CD4-positive, CD25-positive, alpha-beta regulatory T cell (primary cell): ENCODE measurements at regions not wholly inside any gene's neighbourhood (a gene's known extent, or its start where the extent isn't known, plus 50 kb on each side); places are given as distances from the start of the nearest gene placed in this dataset.
"Not testable (repeated sequence)": the region's sequence is repeated elsewhere in the genome, so short reads cannot be mapped to it uniquely, and the experiment has no call there.

Experiments used
- ATAC-seq, 2 donors: fragments of 150-1000 bp; cut with Tn5 transposase; one replicate each; pipeline ENCODE4 v1.10.0; 2021; ENCODE audit warnings: low read depth in 2 of 2, moderate number of reproducible peaks in 2 of 2, moderate library complexity in 1 of 2
- DNase-seq, 3 donors: peaks; one replicate each; pipeline versions ENCODE4 v3.0.0 to v3.0.0-alpha.2; 2012 to 2022; ENCODE audit warnings: mixed read lengths in 1 of 3
- H3K27ac ChIP-seq: one replicate; pipeline ENCODE4 v1.7.0; 2013; ENCODE audit warnings: mild to moderate bottlenecking, low read length; ENCODE audit not compliant: insufficient read depth, poor library complexity, severe bottlenecking
- H3K27me3 ChIP-seq: one replicate; pipeline ENCODE4 v1.7.0; 2013; ENCODE audit warnings: low read length; ENCODE audit not compliant: control insufficient read depth, insufficient read depth
- H3K36me3 ChIP-seq: one replicate; pipeline ENCODE4 v1.7.0; 2013; ENCODE audit warnings: mild to moderate bottlenecking, low read length, moderate library complexity; ENCODE audit not compliant: control insufficient read depth, insufficient read depth
- H3K4me1 ChIP-seq: 2 replicates; pipeline ENCODE4 v1.7.0; 2013; ENCODE audit warnings: mild to moderate bottlenecking, low read length; ENCODE audit not compliant: insufficient read depth, control insufficient read depth, poor library complexity, severe bottlenecking
- H3K4me3 ChIP-seq: one replicate; pipeline ENCODE4 v1.7.0; 2013; ENCODE audit warnings: low read depth, mild to moderate bottlenecking, low read length, moderate library complexity
- H3K9me3 ChIP-seq, 2 experiments: 1 replicate in 1 of 2; 2 replicates in 1 of 2; pipeline ENCODE4 v1.7.0; 2013; ENCODE audit warnings: low read length in 2 of 2, mild to moderate bottlenecking in 1 of 2, moderate library complexity in 1 of 2; ENCODE audit not compliant: control insufficient read depth in 2 of 2
- H3K27ac Mint-ChIP-seq, 3 donors: one replicate each; pipeline ENCODE4 v1.8.0; 2020 to 2022; ENCODE audit warnings: mild to moderate bottlenecking in 3 of 3, mixed read lengths in 3 of 3, moderate library complexity in 2 of 3
- H3K27me3 Mint-ChIP-seq: one replicate; pipeline ENCODE4 v1.8.0; 2022; ENCODE audit warnings: mild to moderate bottlenecking, mixed read lengths
- H3K36me3 Mint-ChIP-seq: one replicate; pipeline ENCODE4 v1.8.0; 2020; ENCODE audit warnings: mixed read lengths
- H3K4me1 Mint-ChIP-seq, 4 donors: one replicate each; pipeline ENCODE4 v1.8.0; 2020 to 2022; ENCODE audit warnings: mixed read lengths in 4 of 4, mild to moderate bottlenecking in 1 of 4
- H3K4me3 Mint-ChIP-seq, 4 donors: one replicate each; pipeline ENCODE4 v1.8.0; 2020 to 2022; ENCODE audit warnings: mild to moderate bottlenecking in 4 of 4, mixed read lengths in 4 of 4, moderate library complexity in 3 of 4
- H3K9me3 Mint-ChIP-seq, 7 donors: one replicate each; pipeline ENCODE4 v1.8.0; 2020 to 2022; ENCODE audit warnings: mixed read lengths in 7 of 7, mild to moderate bottlenecking in 3 of 7, moderate library complexity in 2 of 7

DNA sequence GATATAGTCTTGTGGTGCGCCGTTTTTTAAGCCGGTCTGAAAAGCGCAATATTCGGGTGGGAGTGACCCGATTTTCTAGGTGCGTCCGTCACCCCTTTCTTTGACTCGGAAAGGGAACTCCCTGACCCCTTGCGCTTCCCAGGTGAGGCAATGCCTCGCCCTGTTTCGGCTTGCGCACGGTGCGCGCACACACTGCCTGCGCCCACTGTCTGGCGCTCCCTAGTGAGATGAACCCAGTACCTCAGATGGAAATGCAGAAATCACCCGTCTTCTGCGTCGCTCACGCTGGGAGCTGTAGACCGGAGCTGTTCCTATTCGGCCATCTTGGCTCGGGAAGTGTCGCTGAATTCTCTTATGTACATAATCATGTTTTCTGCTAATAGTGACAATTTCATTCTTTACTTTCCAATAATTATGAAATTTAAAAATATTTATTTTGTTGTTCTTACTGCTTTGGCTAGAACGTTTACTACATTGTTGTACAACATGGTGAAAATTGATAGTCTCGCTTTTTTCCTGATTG is 61.2 kb upstream of the MINDY3 start:
- ATAC-seq, H3K9me3 ChIP-seq, H3K36me3 ChIP-seq, H3K4me3 Mint-ChIP-seq, H3K4me1 ChIP-seq, H3K27ac Mint-ChIP-seq, H3K27ac ChIP-seq, H3K4me3 ChIP-seq, H3K36me3 Mint-ChIP-seq, H3K27me3 Mint-ChIP-seq, H3K27me3 ChIP-seq, H3K9me3 Mint-ChIP-seq, H3K4me1 Mint-ChIP-seq, DNase-seq: not testable (repeated sequence)

DNA sequence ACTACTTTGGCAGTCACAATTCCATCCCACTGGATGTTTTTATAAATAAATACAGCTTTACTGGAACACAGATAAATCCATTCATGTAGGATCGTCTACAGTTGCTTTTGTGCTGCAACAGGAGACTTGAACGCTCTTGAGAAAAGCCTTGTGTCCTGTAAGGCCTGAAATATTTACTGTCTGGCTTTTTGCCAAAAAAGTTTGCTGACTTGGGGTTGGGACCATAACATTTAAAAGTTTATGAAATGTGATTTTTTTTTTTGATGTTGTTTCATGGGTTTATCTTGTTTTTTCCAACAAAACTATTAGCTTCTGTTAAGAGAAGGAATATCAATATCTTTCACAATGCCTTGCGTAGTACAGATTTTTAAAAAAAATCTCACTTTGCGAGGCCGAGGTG is 71.1 kb upstream of the MINDY3 start:
- no peak overlapping the region for H3K27ac Mint-ChIP-seq
- Histone ChIP-seq H3K27me3 (peaks cover 2% of the 10 kb centered on the region), H3K9me3 (no peaks in the 10 kb centered on the region), H3K4me3 (no peak overlapping the region), H3K36me3 (no peaks in the 10 kb centered on the region), H3K27ac (no peak overlapping the region), H3K4me1 (no peaks in the 10 kb centered on the region)
- DNase-seq, result no peak
- H3K27me3 Mint-ChIP-seq, result peaks cover 16% of the 10 kb centered on the region
- ATAC-seq, result no peak
- no peaks in the 10 kb centered on the region for H3K4me1 Mint-ChIP-seq
- H3K4me3 Mint-ChIP-seq, result no peak overlapping the region
- H3K9me3 Mint-ChIP-seq, result peaks cover 0 to 9% (median 4%) of the 10 kb centered on the region in 7 donors
- H3K36me3 Mint-ChIP-seq, result no peaks in the 10 kb centered on the region

DNA sequence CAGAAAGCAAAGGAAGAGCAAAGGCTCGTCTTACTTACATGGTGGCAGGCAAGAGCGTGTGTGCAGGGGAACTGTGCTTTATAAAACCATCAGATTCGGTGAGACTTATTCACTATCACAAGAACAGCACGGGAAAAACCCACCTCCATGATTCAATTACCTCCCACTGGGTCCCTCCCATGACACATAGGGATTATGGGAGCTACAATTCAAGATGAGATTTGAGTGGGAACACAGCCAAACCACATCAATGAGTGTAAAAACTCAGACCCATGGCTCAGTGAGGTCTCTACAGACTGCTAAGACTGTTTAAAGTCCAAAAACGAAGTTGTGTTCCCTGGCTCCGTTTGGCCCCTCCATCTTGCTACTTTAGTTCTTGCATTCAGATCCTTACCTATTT is 79.2 kb upstream of the MINDY3 start:
- H3K36me3 ChIP-seq, H3K4me3 ChIP-seq, H3K36me3 Mint-ChIP-seq, H3K4me3 Mint-ChIP-seq, H3K4me1 ChIP-seq, H3K27ac Mint-ChIP-seq, H3K27ac ChIP-seq, H3K27me3 ChIP-seq, ATAC-seq, DNase-seq, H3K9me3 ChIP-seq, H3K4me1 Mint-ChIP-seq, H3K9me3 Mint-ChIP-seq: not testable (repeated sequence)
- H3K27me3 Mint-ChIP-seq, result peaks cover 18% of the 10 kb centered on the region

DNA sequence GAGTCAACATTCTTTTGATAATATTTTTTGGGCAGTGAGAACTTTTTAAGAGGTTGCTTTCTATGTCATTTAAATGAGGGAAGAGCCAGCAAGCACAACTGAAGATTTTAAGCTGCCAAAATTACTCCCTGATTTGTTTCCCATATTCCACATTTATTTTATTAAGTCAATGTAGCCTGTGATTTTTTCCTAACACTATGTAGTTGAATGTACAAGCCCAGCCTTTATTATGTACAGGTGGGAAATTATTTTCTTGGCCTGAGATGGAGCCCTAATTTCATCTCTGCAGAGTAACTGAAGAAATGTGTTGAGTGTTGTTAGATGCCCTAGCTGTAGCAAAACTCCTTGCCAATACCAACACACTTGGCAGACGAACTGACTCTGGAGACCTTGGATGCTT is 83.1 kb upstream of the MINDY3 start:
- Mint-ChIP-seq H3K4me1 (no peaks in the 10 kb centered on the region), H3K4me3 (no peak overlapping the region), H3K27ac (no peak overlapping the region), H3K36me3 (no peaks in the 10 kb centered on the region), H3K9me3 (peaks cover 0 to 14% (median 4%) of the 10 kb centered on the region in 7 donors), H3K27me3 (peaks cover 16% of the 10 kb centered on the region)
- peaks cover 0 to 2% of the 10 kb centered on the region in 2 experiments for H3K9me3 ChIP-seq
- no peak overlapping the region for H3K27ac ChIP-seq
- peaks cover 2% of the 10 kb centered on the region for H3K27me3 ChIP-seq
- no peak for ATAC-seq
- no peaks in the 10 kb centered on the region for H3K36me3 ChIP-seq
- no peak overlapping the region for H3K4me3 ChIP-seq
- no peaks in the 10 kb centered on the region for H3K4me1 ChIP-seq
- DNase-seq, result no peak

DNA sequence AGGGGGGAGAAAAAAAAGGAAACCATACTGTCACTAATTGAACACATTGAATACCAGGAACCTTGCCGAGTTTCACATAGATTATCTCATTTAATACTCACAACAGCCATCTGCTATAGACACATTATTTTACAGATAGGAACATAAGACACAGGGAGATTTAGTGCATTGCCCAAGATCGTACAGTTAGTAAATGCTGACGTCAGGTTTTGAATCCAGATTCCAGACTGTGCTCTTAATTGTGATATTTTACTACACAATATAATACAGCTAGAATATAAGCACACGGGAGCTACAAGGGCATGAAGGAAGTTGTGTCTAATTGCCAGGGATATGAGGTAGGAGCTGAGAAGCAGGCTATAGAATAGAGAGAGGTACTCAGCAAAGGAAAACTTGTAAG is 93.9 kb upstream of the MINDY3 start:
- no peak overlapping the region for H3K27ac Mint-ChIP-seq
- H3K4me1 Mint-ChIP-seq, result no peaks in the 10 kb centered on the region
- no peak for DNase-seq
- no peaks in the 10 kb centered on the region for H3K9me3 Mint-ChIP-seq
- Histone ChIP-seq H3K4me1 (no peaks in the 10 kb centered on the region), H3K27ac (no peak overlapping the region), H3K9me3 (no peaks in the 10 kb centered on the region), H3K27me3 (no peaks in the 10 kb centered on the region), H3K4me3 (no peak overlapping the region), H3K36me3 (no peaks in the 10 kb centered on the region)
- no peaks in the 10 kb centered on the region for H3K36me3 Mint-ChIP-seq
- no peaks in the 10 kb centered on the region for H3K27me3 Mint-ChIP-seq
- no peak for ATAC-seq
- H3K4me3 Mint-ChIP-seq, result no peak overlapping the region

DNA sequence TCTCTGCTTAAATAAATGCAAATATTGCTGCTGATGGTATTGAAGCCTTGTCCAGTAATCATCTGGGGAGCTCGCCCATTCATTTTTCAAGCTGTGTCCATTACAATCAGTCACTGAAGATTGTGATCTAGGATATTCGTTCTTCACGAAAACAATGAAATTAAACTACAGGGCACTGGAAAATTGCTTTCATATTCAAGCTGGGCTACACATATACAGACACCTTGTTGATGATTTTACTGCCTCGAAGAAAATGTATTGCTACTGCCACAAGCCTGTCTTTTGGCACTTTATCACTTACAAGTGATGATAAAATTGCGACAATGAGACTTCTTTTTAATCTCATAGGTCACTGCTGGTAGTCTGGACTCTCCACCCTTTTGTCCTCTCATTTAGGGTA is 100.0 kb upstream of the MINDY3 start:
- no peak for ATAC-seq
- H3K27me3 ChIP-seq, result no peaks in the 10 kb centered on the region
- no peaks in the 10 kb centered on the region for H3K9me3 Mint-ChIP-seq
- no peak overlapping the region for H3K4me3 ChIP-seq
- no peak for DNase-seq
- H3K36me3 Mint-ChIP-seq, result no peaks in the 10 kb centered on the region
- H3K27ac ChIP-seq, result no peak overlapping the region
- H3K27ac Mint-ChIP-seq, result no peak overlapping the region
- no peaks in the 10 kb centered on the region for H3K9me3 ChIP-seq
- H3K4me1 ChIP-seq, result no peaks in the 10 kb centered on the region
- no peak overlapping the region for H3K4me3 Mint-ChIP-seq
- H3K27me3 Mint-ChIP-seq, result peaks cover 4% of the 10 kb centered on the region
- no peaks in the 10 kb centered on the region for H3K36me3 ChIP-seq
- no peaks in the 10 kb centered on the region for H3K4me1 Mint-ChIP-seq

DNA sequence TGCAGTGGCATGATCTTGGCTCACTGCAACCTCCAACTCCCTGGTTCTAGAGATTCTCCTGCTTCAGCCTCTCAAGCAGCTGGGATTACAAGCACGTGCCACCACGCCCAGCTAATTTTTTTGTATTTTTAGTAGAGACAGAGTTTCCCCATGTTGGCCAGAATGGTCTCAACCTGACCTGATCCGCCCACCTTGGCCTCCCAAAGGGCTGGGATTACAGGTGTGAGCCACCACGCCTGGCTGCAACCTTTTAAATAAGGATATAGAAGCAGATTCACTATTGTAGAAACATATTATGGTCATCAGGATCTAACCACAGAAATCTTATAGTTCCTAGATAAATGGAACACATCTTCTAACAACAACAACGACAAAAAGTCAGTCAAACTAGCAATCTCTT is 112.4 kb upstream of the MINDY3 start:
- H3K36me3 Mint-ChIP-seq, H3K9me3 ChIP-seq, ATAC-seq, H3K27ac ChIP-seq, H3K4me1 Mint-ChIP-seq, H3K27me3 ChIP-seq, H3K4me3 ChIP-seq, H3K9me3 Mint-ChIP-seq, H3K27ac Mint-ChIP-seq, H3K27me3 Mint-ChIP-seq, H3K4me1 ChIP-seq, H3K4me3 Mint-ChIP-seq, H3K36me3 ChIP-seq, DNase-seq: not testable (repeated sequence)

DNA sequence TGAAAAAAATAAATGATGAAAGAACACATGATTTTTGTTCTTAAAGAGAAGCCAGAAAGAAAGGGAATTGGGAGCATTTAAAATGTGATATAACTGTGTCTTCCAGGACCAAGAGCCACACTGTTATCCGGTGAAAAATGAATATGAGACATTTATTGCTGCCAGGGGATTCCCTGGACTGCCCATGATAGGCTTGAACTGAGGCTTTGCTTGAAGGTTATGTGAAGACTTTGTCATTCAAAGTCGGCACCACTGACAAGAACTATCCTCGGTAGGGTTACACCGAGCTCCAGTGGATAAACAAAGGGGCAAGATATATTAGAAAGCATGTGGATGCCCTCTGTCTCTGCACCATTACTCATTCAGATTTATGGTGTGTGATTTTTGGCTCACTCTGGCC is 125.4 kb upstream of the MINDY3 start:
- H3K27ac ChIP-seq, result no peak overlapping the region
- no peak for DNase-seq
- Mint-ChIP-seq H3K4me3 (no peak overlapping the region), H3K27me3 (no peaks in the 10 kb centered on the region), H3K4me1 (no peaks in the 10 kb centered on the region), H3K36me3 (no peaks in the 10 kb centered on the region), H3K9me3 (peaks cover 0 to 6% (median 0%) of the 10 kb centered on the region in 7 donors), H3K27ac (no peak overlapping the region)
- H3K4me1 ChIP-seq, result no peaks in the 10 kb centered on the region
- H3K9me3 ChIP-seq, result no peaks in the 10 kb centered on the region
- no peaks in the 10 kb centered on the region for H3K27me3 ChIP-seq
- H3K4me3 ChIP-seq, result no peak overlapping the region
- ATAC-seq, result no peak
- H3K36me3 ChIP-seq, result no peaks in the 10 kb centered on the region
